H1 (cell line): ENCODE measurements at regions not wholly inside any gene's neighbourhood (a gene's known extent, or its start where the extent isn't known, plus 50 kb on each side); places are given as distances from the start of the nearest gene placed in this dataset.

ENCODE experiments used
- BACH1 ChIP-seq: IDR thresholded peaks from 2 replicates; pipeline ENCODE4 v1.6.1; 2012; ENCODE audit warnings: low read length, improper control_type of control experiment
- BRCA1 ChIP-seq: IDR thresholded peaks from 2 replicates; pipeline ENCODE4 v1.6.1; 2012; ENCODE audit warnings: low read depth, low read length, improper control_type of control experiment
- CBX8 ChIP-seq: fragments of 300-800, 300-1000 bp; sonication (generic); IDR thresholded peaks from 2 replicates; pipeline ENCODE4 v1.7.1; 2016; ENCODE audit warnings: low read depth, low read length, borderline replicate concordance
- JUN ChIP-seq: IDR thresholded peaks from 2 replicates; pipeline ENCODE4 v1.6.1; 2011; ENCODE audit warnings: low read depth, mild to moderate bottlenecking, improper control_type of control experiment, low read length
- KDM1A ChIP-seq: fragments of 200-600, 300-600 bp; sonication (generic); IDR thresholded peaks from 2 replicates; pipeline ENCODE4 v1.7.1; 2016; ENCODE audit warnings: mild to moderate bottlenecking, low read length, borderline replicate concordance
- NRF1 ChIP-seq: IDR thresholded peaks from 2 replicates; pipeline ENCODE4 v1.6.1; 2011; ENCODE audit warnings: mild to moderate bottlenecking, low read depth, low read length, improper control_type of control experiment
- RFX5 ChIP-seq: IDR thresholded peaks from 2 replicates; pipeline ENCODE4 v1.6.1; 2011; ENCODE audit warnings: low read depth, low read length, improper control_type of control experiment, borderline replicate concordance
- SUZ12 ChIP-seq: fragments of 200-600 bp; sonication (generic); IDR thresholded peaks from 2 replicates; pipeline ENCODE4 v1.6.1; 2012; ENCODE audit warnings: mild to moderate bottlenecking, inconsistent platforms, low read length, moderate library complexity, mixed read lengths
- TAF1 ChIP-seq: IDR thresholded peaks from 2 replicates; pipeline ENCODE4 v1.6.1; 2011; ENCODE audit warnings: mild to moderate bottlenecking, low read depth, low read length
- TF ChIP-seq, protein P1 (sequence below): fragments of 300-600 bp; sonication (generic); IDR thresholded peaks from 2 replicates; pipeline ENCODE4 v1.7.1; 2012; ENCODE audit warnings: low read length, moderate library complexity, mild to moderate bottlenecking, inconsistent platforms; ENCODE audit not compliant: insufficient replicate concordance
- TF ChIP-seq, protein P2 (sequence below): IDR thresholded peaks from 2 replicates; pipeline ENCODE4 v1.6.1; 2012; ENCODE audit warnings: low read length, inconsistent platforms

DNA sequence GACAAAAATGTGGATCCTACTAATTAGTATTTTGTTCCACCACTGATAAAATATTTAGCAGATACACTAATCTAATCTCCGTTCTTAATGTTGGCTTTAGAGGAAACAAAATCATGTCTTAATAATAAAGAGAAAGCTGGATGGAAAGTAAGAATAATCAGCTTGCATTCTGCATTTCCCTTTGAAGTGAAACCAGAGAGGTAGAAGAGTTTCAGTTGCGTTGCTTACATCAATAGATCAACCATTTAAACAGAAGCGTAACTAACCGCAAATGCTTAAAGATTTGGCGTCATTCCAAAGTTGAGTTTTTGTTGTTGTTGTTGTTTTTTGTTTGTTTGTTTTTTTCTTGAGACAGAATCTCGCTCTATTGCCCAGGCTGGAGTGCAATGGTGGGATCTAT lies 168.9 kb downstream of the TRIML1 start (continued):
- TF ChIP-seq, protein P1, sequence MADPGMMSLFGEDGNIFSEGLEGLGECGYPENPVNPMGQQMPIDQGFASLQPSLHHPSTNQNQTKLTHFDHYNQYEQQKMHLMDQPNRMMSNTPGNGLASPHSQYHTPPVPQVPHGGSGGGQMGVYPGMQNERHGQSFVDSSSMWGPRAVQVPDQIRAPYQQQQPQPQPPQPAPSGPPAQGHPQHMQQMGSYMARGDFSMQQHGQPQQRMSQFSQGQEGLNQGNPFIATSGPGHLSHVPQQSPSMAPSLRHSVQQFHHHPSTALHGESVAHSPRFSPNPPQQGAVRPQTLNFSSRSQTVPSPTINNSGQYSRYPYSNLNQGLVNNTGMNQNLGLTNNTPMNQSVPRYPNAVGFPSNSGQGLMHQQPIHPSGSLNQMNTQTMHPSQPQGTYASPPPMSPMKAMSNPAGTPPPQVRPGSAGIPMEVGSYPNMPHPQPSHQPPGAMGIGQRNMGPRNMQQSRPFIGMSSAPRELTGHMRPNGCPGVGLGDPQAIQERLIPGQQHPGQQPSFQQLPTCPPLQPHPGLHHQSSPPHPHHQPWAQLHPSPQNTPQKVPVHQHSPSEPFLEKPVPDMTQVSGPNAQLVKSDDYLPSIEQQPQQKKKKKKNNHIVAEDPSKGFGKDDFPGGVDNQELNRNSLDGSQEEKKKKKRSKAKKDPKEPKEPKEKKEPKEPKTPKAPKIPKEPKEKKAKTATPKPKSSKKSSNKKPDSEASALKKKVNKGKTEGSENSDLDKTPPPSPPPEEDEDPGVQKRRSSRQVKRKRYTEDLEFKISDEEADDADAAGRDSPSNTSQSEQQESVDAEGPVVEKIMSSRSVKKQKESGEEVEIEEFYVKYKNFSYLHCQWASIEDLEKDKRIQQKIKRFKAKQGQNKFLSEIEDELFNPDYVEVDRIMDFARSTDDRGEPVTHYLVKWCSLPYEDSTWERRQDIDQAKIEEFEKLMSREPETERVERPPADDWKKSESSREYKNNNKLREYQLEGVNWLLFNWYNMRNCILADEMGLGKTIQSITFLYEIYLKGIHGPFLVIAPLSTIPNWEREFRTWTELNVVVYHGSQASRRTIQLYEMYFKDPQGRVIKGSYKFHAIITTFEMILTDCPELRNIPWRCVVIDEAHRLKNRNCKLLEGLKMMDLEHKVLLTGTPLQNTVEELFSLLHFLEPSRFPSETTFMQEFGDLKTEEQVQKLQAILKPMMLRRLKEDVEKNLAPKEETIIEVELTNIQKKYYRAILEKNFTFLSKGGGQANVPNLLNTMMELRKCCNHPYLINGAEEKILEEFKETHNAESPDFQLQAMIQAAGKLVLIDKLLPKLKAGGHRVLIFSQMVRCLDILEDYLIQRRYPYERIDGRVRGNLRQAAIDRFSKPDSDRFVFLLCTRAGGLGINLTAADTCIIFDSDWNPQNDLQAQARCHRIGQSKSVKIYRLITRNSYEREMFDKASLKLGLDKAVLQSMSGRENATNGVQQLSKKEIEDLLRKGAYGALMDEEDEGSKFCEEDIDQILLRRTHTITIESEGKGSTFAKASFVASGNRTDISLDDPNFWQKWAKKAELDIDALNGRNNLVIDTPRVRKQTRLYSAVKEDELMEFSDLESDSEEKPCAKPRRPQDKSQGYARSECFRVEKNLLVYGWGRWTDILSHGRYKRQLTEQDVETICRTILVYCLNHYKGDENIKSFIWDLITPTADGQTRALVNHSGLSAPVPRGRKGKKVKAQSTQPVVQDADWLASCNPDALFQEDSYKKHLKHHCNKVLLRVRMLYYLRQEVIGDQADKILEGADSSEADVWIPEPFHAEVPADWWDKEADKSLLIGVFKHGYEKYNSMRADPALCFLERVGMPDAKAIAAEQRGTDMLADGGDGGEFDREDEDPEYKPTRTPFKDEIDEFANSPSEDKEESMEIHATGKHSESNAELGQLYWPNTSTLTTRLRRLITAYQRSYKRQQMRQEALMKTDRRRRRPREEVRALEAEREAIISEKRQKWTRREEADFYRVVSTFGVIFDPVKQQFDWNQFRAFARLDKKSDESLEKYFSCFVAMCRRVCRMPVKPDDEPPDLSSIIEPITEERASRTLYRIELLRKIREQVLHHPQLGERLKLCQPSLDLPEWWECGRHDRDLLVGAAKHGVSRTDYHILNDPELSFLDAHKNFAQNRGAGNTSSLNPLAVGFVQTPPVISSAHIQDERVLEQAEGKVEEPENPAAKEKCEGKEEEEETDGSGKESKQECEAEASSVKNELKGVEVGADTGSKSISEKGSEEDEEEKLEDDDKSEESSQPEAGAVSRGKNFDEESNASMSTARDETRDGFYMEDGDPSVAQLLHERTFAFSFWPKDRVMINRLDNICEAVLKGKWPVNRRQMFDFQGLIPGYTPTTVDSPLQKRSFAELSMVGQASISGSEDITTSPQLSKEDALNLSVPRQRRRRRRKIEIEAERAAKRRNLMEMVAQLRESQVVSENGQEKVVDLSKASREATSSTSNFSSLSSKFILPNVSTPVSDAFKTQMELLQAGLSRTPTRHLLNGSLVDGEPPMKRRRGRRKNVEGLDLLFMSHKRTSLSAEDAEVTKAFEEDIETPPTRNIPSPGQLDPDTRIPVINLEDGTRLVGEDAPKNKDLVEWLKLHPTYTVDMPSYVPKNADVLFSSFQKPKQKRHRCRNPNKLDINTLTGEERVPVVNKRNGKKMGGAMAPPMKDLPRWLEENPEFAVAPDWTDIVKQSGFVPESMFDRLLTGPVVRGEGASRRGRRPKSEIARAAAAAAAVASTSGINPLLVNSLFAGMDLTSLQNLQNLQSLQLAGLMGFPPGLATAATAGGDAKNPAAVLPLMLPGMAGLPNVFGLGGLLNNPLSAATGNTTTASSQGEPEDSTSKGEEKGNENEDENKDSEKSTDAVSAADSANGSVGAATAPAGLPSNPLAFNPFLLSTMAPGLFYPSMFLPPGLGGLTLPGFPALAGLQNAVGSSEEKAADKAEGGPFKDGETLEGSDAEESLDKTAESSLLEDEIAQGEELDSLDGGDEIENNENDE, result no peak
- TF ChIP-seq, protein P2, sequence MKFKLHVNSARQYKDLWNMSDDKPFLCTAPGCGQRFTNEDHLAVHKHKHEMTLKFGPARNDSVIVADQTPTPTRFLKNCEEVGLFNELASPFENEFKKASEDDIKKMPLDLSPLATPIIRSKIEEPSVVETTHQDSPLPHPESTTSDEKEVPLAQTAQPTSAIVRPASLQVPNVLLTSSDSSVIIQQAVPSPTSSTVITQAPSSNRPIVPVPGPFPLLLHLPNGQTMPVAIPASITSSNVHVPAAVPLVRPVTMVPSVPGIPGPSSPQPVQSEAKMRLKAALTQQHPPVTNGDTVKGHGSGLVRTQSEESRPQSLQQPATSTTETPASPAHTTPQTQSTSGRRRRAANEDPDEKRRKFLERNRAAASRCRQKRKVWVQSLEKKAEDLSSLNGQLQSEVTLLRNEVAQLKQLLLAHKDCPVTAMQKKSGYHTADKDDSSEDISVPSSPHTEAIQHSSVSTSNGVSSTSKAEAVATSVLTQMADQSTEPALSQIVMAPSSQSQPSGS, result no peak
- no peak for TF ChIP-seq RFX5
- TF ChIP-seq TAF1, result no peak
- TF ChIP-seq BACH1, result no peak
- TF ChIP-seq SUZ12, result no peak
- TF ChIP-seq NRF1, result no peak
- no peak for TF ChIP-seq JUN
- no peak for TF ChIP-seq CBX8
- TF ChIP-seq BRCA1, result no peak
- no peak for TF ChIP-seq KDM1A
